T47D (cell line): ENCODE measurements at regions not wholly inside any gene's neighbourhood (a gene's known extent, or its start where the extent isn't known, plus 50 kb on each side); places are given as distances from the start of the nearest gene placed in this dataset.
"Not testable (repeated sequence)": the region's sequence is repeated elsewhere in the genome, so short reads cannot be mapped to it uniquely, and the experiment has no call there.

Source experiments
- DNase-seq, 2 experiments: peaks; one replicate each; pipeline versions ENCODE4 v3.0.0 to v3.0.0-alpha.2; 2011 to 2012; ENCODE audit warnings: low read depth in 1 of 2, low spot score in 1 of 2
- JUND ChIP-seq: IDR thresholded peaks from 2 replicates; pipeline ENCODE4 v1.6.1; 2012; ENCODE audit warnings: low read depth
- in situ Hi-C: cut with HindIII; loops from 2 replicates; pipeline ENCODE4 v1.10.0; 2016; ENCODE audit warnings: low sequenced_read_pairs, low pct_unique_long_range_greater_than_20kb

- no peak for TF ChIP-seq JUND
- in situ Hi-C loops = no loop called here
- DNase-seq = no peak
These were observed 939.0 kb downstream of the TBC1D32 start for GRCh38 chr6:120395330-120395729.

DNA sequence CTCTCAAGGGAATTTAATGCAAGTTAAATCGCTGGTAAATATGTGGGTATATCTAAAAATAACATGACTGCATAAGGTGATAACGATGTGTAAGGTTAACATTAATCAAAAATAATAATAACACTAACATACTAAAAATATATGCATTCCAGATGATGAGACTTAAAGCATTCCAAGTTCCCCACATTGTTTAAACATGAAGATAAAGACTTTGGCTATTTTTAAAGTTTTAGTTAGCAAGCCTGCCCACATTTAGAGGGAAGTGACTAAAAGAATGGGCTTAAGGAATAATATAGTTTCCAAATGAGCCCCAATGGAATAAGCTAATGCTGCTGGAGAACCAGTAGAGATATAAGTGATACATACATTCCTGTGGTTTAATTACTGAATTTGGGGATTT lies 941.3 kb downstream of the TBC1D32 start:
- TF ChIP-seq JUND = no peak
- no peak for DNase-seq
- in situ Hi-C loops = no loop called here

- in situ Hi-C loops = no loop called here
- no peak for TF ChIP-seq JUND
These were observed 949.6 kb downstream of the TBC1D32 start for GRCh38 chr6:120384671-120385070.

GRCh38 chr6:120383681-120384080 lies 950.6 kb downstream of the TBC1D32 start:
- TF ChIP-seq JUND = no peak
- in situ Hi-C loops = no loop called here
- DNase-seq = no peak

More at GRCh38 chr6:120384671-120385070, 949.6 kb downstream of the TBC1D32 start:
- no peak for DNase-seq

DNA sequence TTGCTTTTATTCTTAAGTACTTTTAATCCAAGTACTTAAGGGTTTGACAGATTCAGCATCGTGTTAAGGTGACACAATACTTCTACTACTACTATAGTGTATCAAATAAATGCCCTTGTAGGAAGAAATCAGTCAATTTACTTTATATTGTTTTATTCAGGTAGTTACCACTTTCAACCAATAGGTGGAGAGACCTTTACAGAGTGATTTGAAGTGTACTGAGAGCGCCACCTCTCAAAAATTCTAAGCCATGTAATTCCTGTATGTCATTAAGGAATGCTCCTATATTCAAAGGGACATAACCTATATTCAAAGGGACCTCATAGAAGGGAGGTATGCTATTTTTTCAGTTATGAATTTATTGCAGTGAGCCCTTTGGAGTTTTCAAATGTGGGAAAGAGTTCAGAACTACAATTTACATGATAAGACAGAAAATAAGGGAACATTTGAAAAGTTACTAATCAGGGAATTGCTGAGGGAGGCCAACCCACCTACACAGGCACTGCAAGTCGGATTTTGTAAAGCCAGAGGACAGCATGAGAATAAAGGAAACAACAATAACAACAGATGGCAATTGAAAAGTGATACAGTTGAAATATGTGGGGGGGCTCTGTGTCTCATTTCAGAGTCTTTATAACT lies 955.6 kb downstream of the TBC1D32 start:
- no peak for TF ChIP-seq JUND
- in situ Hi-C loops = no loop called here
- DNase-seq = peak; percentile 11 to 79

GRCh38 chr6:120373185-120373584 lies 961.1 kb downstream of the TBC1D32 start:
- TF ChIP-seq JUND = no peak
- no peak for DNase-seq
- in situ Hi-C loops = no loop called here

DNA sequence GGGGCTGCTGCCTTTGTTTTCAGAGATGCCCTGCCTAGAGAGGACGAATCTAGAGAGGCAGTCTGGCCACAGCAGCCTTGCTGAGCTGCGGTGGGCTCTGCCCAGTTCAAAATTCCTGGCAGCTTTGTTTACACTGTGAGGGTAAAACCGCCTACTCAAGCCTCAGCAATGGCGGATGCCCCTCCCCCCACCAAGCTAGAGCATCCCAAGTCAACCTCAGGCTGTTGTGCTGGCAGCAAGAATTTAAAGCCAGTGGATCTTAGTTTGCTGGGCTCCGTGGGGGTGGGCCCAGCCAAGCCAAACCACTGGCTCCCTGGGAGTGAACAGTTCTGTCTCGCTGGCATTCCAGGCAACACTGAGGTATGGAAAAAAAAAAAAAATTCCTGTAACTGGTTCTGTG lies 970.9 kb downstream of the TBC1D32 start:
- no peak for TF ChIP-seq JUND
- in situ Hi-C loops = no loop called here
- DNase-seq = no peak

DNA sequence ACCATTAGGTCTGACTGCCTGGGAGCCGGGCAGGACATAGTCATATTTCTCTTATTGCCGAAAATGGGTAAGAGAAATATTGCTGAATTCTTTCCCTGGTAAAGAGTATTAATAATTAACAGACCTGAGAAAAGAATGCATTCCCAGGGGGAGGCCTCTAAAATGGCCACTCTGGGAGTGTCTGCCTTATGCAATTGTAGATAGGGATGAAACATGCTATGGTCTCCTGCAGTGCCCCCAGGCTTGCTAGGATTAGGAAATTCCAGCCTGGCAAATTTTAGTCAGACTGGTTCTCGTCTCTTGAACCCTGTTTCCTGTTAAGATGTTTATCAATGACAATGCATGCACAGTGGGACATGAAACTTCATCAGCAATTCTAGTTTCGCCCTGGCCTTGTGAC lies 975.7 kb downstream of the TBC1D32 start:
- in situ Hi-C loops, DNase-seq: not testable (repeated sequence)

DNA sequence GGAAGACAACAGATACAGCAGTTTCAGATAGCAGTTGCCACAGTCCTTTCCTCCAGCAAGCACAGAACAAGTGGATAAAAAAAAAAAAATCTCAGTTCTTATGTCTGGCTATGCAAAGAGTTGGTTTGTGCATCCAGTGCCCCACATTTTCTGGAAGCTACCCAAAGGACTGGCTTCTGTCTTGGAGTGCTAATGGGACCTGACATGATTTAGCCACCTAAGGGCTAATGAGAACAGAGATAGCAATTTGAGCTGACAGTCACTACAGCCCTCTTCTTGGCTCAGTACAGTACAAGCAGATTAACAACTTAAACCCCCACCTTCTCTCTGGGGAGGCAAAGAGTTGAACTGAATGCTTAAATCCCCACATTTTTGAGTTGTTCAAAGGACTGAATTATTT lies 976.8 kb downstream of the TBC1D32 start:
- no peak for DNase-seq
- TF ChIP-seq JUND = no peak
- in situ Hi-C loops = no loop called here

GRCh38 chr6:120355822-120356221 lies 978.5 kb downstream of the TBC1D32 start:
- TF ChIP-seq JUND = no peak
- in situ Hi-C loops = no loop called here
- DNase-seq = no peak

DNA sequence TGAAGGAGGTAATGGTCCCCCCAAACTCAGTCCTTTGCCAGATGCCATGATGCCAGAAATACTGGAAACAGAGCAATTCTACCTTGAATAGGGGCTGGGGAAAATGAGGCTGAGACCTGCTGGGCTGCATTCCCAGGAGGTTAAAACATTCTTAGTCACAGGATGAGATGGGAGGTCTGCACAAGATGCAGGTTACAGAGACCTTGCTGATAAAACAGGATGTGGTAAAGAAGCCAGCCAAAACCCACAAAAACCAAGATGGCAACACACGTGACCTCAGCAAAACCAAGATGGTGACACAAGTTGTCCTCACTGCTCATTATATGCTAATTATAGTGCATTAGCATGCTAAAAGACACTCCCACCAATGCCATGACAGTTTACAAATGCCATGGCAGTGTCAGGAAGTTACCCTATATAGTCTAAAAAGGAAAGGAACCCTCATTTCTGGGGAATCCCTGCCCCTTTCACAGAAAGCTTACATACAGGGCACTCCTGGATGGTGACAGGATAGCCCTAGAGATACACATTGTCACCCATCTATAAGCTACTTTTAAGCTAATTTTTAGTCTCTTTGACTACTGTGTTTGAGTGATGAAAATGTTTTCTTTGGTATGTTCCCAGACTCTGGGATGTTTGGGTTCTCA lies 979.7 kb downstream of the TBC1D32 start:
- no peak for DNase-seq
- TF ChIP-seq JUND = no peak
- in situ Hi-C loops = no loop called here

DNA sequence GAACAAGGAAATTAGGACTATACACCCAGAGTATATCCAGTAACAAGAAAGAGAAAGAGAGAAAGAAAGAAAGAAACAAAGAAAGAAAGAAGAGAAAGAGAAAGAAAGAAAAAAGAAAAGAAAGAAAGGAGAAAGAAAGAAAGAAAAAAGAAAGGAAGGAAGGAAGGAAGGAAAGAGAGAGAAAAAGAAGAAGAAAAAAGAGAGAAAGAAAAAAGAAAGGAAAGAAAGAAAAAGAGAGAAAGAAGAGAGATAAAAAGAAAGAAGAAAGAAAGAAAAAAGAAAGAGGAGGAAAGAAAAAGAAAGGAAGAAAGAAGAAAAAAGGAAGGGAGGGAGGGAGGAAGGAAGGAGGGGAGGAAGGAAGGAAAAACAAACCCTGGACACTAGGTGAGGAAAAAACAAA lies 981.8 kb downstream of the TBC1D32 start:
- no peak for DNase-seq
- in situ Hi-C loops = no loop called here
- TF ChIP-seq JUND = no peak

GRCh38 chr6:120348926-120349325 lies 985.4 kb downstream of the TBC1D32 start:
- no peak for TF ChIP-seq JUND
- in situ Hi-C loops = no loop called here
- DNase-seq = no peak

- DNase-seq = no peak
- no peak for TF ChIP-seq JUND
- in situ Hi-C loops = no loop called here
These were observed 979.0 kb upstream of the MAN1A1 start for GRCh38 chr6:120328521-120328920.
